Caco-2 (cell line): ENCODE measurements at regions not wholly inside any gene's neighbourhood (a gene's known extent, or its start where the extent isn't known, plus 50 kb on each side); places are given as distances from the start of the nearest gene placed in this dataset.

Experiments
- BruUV-seq: library from RNA; stranded (reverse); fragments of 400-500 nt; replicated peaks from 2 replicates; lab custom pipeline; 2021; lab: Mats Ljungman, UMichigan
- CTCF ChIA-PET: fragments of 300-600 bp; sonication (Branson Sonifier 250); formaldehyde crosslinking; loops from one replicate; lab custom pipeline; 2022; ENCODE audit warnings: antibody characterized with exemption; lab: Charles Lee
- POLR2A ChIA-PET: fragments of 300-600 bp; sonication (Branson Sonifier 250); formaldehyde crosslinking; loops from one replicate; lab custom pipeline; 2022; ENCODE audit warnings: antibody characterized with exemption; lab: Charles Lee
- DNase-seq, 2 experiments: peaks; one replicate each; pipeline versions ENCODE4 v3.0.0 to v3.0.0-alpha.2; 2020 to 2022
- H3K27me3 ChIP-seq: replicated peaks from 2 replicates; pipeline ENCODE4 v1.6.0; 2011; ENCODE audit warnings: low read length; ENCODE audit not compliant: control insufficient read depth, insufficient read depth
- H3K36me3 ChIP-seq: 2 replicates; pipeline ENCODE4 v1.5.1; 2011; ENCODE audit warnings: low read length; ENCODE audit not compliant: control insufficient read depth, insufficient read depth
- H3K4me1 ChIP-seq: fragments of 250-450 bp; sonication (Bioruptor Pico); 2 replicates; pipeline ENCODE4 v1.5.1; 2020; ENCODE audit warnings: mild to moderate bottlenecking
- H3K4me3 ChIP-seq: 2 replicates; pipeline ENCODE4 v1.5.1; 2011; ENCODE audit warnings: low read depth, mild to moderate bottlenecking, control low read depth, low read length
- H3K9me3 ChIP-seq: fragments of 250-450 bp; sonication (Bioruptor Pico); 2 replicates; pipeline ENCODE4 v1.5.1; 2020; ENCODE audit warnings: mild to moderate bottlenecking, moderate library complexity
- H3K27ac Mint-ChIP-seq: one replicate; pipeline ENCODE4 v1.8.0; 2022; ENCODE audit warnings: mixed read lengths; ENCODE audit not compliant: unreplicated experiment
- H3K27me3 Mint-ChIP-seq: one replicate; pipeline ENCODE4 v1.8.0; 2022; ENCODE audit warnings: mixed read lengths; ENCODE audit not compliant: insufficient read depth, unreplicated experiment
- H3K36me3 Mint-ChIP-seq: one replicate; pipeline ENCODE4 v1.8.0; 2022; ENCODE audit warnings: mild to moderate bottlenecking, mixed read lengths; ENCODE audit not compliant: insufficient read depth, unreplicated experiment
- H3K4me1 Mint-ChIP-seq: one replicate; pipeline ENCODE4 v1.8.0; 2022; ENCODE audit warnings: low read depth, mixed read lengths; ENCODE audit not compliant: unreplicated experiment
- H3K4me3 Mint-ChIP-seq: one replicate; pipeline ENCODE4 v1.8.0; 2022; ENCODE audit warnings: mild to moderate bottlenecking, moderate library complexity, mixed read lengths; ENCODE audit not compliant: unreplicated experiment
- H3K9me3 Mint-ChIP-seq: one replicate; pipeline ENCODE4 v1.8.0; 2022; ENCODE audit warnings: mixed read lengths; ENCODE audit not compliant: unreplicated experiment
- CTCF ChIP-seq, 2 experiments: fragments of 200-600 bp in 1 of 2; IDR thresholded peaks; 1 replicate in 1 of 2; 2 replicates in 1 of 2; pipeline versions ENCODE4 v1.5.1 to v1.8.0; 2011 to 2022; ENCODE audit warnings: antibody characterized with exemption in 1 of 2, control low read depth in 1 of 2, inconsistent platforms in 1 of 2, low read depth in 1 of 2, low read length in 1 of 2, mild to moderate bottlenecking in 1 of 2, moderate library complexity in 1 of 2; ENCODE audit not compliant: insufficient read depth in 1 of 2, severe bottlenecking in 1 of 2, unreplicated experiment in 1 of 2
- intact Hi-C: fragments of 100-400 bp; cut with micrococcal nuclease; formaldehyde crosslinking; loops from one replicate; pipeline ENCODE4 v1.10.0; 2022; ENCODE audit not compliant: unreplicated experiment

GRCh38 chr20:51204794-51205193, 181.9 kb upstream of the KCNG1 start:
- H3K36me3 Mint-ChIP-seq: peaks cover 4% of the 10 kb centered on the region
- H3K27me3 Mint-ChIP-seq: peaks cover 33% of the 10 kb centered on the region
- H3K4me3 Mint-ChIP-seq: no peak overlapping the region
- ChIA-PET POLR2A (no interaction called here), CTCF (no interaction called here)
- peaks cover 8% of the 10 kb centered on the region for H3K9me3 Mint-ChIP-seq
- no peaks in the 10 kb centered on the region for H3K4me1 Mint-ChIP-seq
- no TSS peak for BruUV-seq
- H3K4me1 ChIP-seq: no peaks in the 10 kb centered on the region
- intact Hi-C loops: no loop called here
- H3K9me3 ChIP-seq: no peaks in the 10 kb centered on the region
- TF ChIP-seq CTCF (IDR thresholded peaks at IDR 0.05; ENCODE audit: insufficient read depth in 1 of 2, low read depth in 1 of 2, low read length in 1 of 2, severe bottlenecking in 1 of 2, unreplicated experiment in 1 of 2): no peak
- DNase-seq: no peak
- no peak overlapping the region for H3K4me3 ChIP-seq
- H3K27ac Mint-ChIP-seq: no peak overlapping the region
- no peaks in the 10 kb centered on the region for H3K36me3 ChIP-seq
- peaks cover 1% of the 10 kb centered on the region; the same call in 1 of the 2 replicates for H3K27me3 ChIP-seq

- H3K4me1 Mint-ChIP-seq: no peaks in the 10 kb centered on the region
- H3K9me3 Mint-ChIP-seq: peaks cover 8% of the 10 kb centered on the region
- H3K27me3 ChIP-seq: peaks cover under 1% of the 10 kb centered on the region; the same call in 1 of the 2 replicates
- H3K27ac Mint-ChIP-seq: no peak overlapping the region
- intact Hi-C loops: no loop called here
- TF ChIP-seq CTCF (IDR thresholded peaks at IDR 0.05; ENCODE audit: insufficient read depth in 1 of 2, low read depth in 1 of 2, low read length in 1 of 2, severe bottlenecking in 1 of 2, unreplicated experiment in 1 of 2): no peak
- BruUV-seq: no TSS peak
- H3K27me3 Mint-ChIP-seq: peaks cover 33% of the 10 kb centered on the region
- ChIA-PET CTCF (no interaction called here), POLR2A (no interaction called here)
- no peaks in the 10 kb centered on the region for H3K36me3 ChIP-seq
- H3K4me1 ChIP-seq: no peaks in the 10 kb centered on the region
- H3K4me3 ChIP-seq: no peak overlapping the region
- H3K9me3 ChIP-seq: no peaks in the 10 kb centered on the region
- DNase-seq: no peak
- no peak overlapping the region for H3K4me3 Mint-ChIP-seq
- H3K36me3 Mint-ChIP-seq: peaks cover 4% of the 10 kb centered on the region
These were observed 181.3 kb upstream of the KCNG1 start for GRCh38 chr20:51204051-51204715.

DNA sequence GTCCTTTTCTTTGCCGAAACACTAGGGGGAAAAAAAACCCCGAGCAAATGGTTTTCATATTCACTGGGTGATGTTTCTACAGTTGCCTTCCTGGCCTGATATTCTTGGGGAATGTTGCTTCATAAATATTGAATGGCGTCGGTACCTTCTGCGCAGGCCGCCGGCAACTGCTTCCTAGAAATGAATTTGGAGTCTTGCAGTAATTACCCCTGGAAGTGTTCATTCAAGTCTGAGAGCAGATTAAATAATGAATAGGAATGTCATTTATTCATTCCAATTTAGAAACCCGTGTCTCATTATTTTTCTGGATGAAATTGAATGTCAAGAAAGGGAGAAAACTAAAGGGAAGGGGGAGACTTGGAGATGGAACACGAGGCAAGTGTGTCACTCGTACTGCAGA, 179.4 kb upstream of the KCNG1 start:
- H3K36me3 Mint-ChIP-seq: peaks cover 4% of the 10 kb centered on the region
- H3K9me3 Mint-ChIP-seq: peaks cover 6% of the 10 kb centered on the region
- peaks cover 22% of the 10 kb centered on the region for H3K27me3 Mint-ChIP-seq

More for the DNA sequence above, 179.4 kb upstream of the KCNG1 start:
- Histone ChIP-seq H3K36me3 (no peaks in the 10 kb centered on the region), H3K27me3 (no peaks in the 10 kb centered on the region), H3K4me3 (no peak overlapping the region), H3K9me3 (no peaks in the 10 kb centered on the region), H3K4me1 (no peaks in the 10 kb centered on the region)
- ChIA-PET CTCF (no interaction called here), POLR2A (no interaction called here)
- intact Hi-C loops: no loop called here
- Mint-ChIP-seq H3K4me3 (no peak overlapping the region), H3K27ac (no peak overlapping the region), H3K4me1 (no peaks in the 10 kb centered on the region)
- BruUV-seq: no TSS peak
- no peak for TF ChIP-seq CTCF (IDR thresholded peaks at IDR 0.05; ENCODE audit: insufficient read depth in 1 of 2, low read depth in 1 of 2, low read length in 1 of 2, severe bottlenecking in 1 of 2, unreplicated experiment in 1 of 2)
- DNase-seq: no peak
